HepG2 (cell line): ENCODE measurements at regions not wholly inside any gene's neighbourhood (a gene's known extent, or its start where the extent isn't known, plus 50 kb on each side); places are given as distances from the start of the nearest gene placed in this dataset.

Experiments
- IRF1 ChIP-seq: sonication (generic); formaldehyde crosslinking; IDR thresholded peaks from 2 replicates; pipeline ENCODE4 v1.4.0; 2020; ENCODE audit warnings: low read depth, mild to moderate bottlenecking, missing genetic modification reagents
- ZNF136 ChIP-seq: sonication (generic); formaldehyde crosslinking; IDR thresholded peaks from 2 replicates; pipeline ENCODE4 v1.8.1; 2022; ENCODE audit warnings: low read depth, mild to moderate bottlenecking, moderate library complexity, missing genetic modification reagents
- ZNF781 ChIP-seq: sonication (generic); formaldehyde crosslinking; IDR thresholded peaks from 2 replicates; pipeline ENCODE4 v1.5.1; 2020; ENCODE audit warnings: borderline replicate concordance, mild to moderate bottlenecking, missing genetic modification reagents; ENCODE audit errors: not compliant biosample characterization
- ZSCAN20 ChIP-seq: sonication (generic); formaldehyde crosslinking; IDR thresholded peaks from 2 replicates; pipeline ENCODE4 v1.4.0; 2020; ENCODE audit warnings: missing genetic modification reagents, mild to moderate bottlenecking, borderline replicate concordance

DNA sequence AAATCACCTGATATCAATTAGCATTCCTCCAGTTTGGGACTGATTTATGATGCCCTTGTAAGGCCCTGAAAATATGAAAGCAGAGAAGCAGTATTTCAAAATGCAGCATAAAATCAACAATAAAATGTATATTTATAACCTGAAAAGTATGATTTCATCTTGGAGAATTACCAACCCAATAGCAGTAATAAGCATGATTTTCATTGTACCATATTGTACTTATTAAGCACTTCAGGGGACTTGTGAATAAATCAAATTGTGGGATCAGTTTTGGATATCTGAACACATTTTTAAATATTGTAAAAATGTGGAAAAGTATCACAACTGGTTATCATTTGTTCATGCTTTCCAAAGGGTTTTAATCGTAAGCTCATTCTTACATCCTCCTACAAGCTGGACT, 250.8 kb downstream of the DMRT2 start:
- no peak for TF ChIP-seq ZSCAN20 (CRISPR knock-in tag)
- no peak for TF ChIP-seq ZNF136 (CRISPR knock-in tag)
- no peak for TF ChIP-seq IRF1 (CRISPR knock-in tag)
- no peak for TF ChIP-seq ZNF781 (CRISPR knock-in tag)
